T-helper 2 cell treated with Interferon-gamma antibody and Interleukin-4, amounts not matched to agents 5 μg/mL and 100 μg/mL, for 36 hours (primary cell): ENCODE measurements at regions not wholly inside any gene's neighbourhood (a gene's known extent, or its start where the extent isn't known, plus 50 kb on each side); places are given as distances from the start of the nearest gene placed in this dataset.
"Not testable (repeated sequence)": the region's sequence is repeated elsewhere in the genome, so short reads cannot be mapped to it uniquely, and the experiment has no call there.

ENCODE experiments used
- DNase-seq: peaks from one replicate; pipeline ENCODE4 v3.0.0; 2021; ENCODE audit warnings: low spot score
- H3K27ac Mint-ChIP-seq: one replicate; pipeline ENCODE4 v1.8.0; 2021; ENCODE audit warnings: mild to moderate bottlenecking, mixed read lengths
- H3K27me3 Mint-ChIP-seq: one replicate; pipeline ENCODE4 v1.8.0; 2021; ENCODE audit warnings: low read depth, mixed read lengths
- H3K36me3 Mint-ChIP-seq: one replicate; pipeline ENCODE4 v1.8.0; 2021; ENCODE audit warnings: low read depth, mixed read lengths
- H3K4me1 Mint-ChIP-seq: one replicate; pipeline ENCODE4 v1.8.0; 2021; ENCODE audit warnings: low read depth, mixed read lengths
- H3K4me3 Mint-ChIP-seq: one replicate; pipeline ENCODE4 v1.8.0; 2022; ENCODE audit warnings: mild to moderate bottlenecking, moderate library complexity, mixed read lengths
- H3K9me3 Mint-ChIP-seq: one replicate; pipeline ENCODE4 v1.8.0; 2021; ENCODE audit warnings: mixed read lengths

DNA sequence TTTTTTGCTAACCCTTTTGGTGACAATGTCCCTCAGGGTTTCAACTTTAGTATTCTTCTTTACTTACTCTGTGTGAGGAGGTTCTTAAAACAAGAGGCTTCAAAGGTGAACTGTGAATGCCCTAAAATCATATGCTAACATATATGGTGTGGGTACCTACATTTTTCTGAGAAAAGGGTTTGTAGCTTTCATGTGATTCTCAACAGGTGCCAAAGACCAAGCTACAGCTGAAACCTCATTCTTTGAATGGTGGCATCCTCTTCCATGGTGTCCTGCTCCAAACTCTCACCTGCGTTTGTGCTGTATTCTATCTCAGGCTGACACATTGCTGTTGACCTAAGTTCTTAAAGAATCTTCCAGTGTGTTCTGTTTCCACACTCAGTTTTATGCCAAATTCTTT is 177.3 kb downstream of the PRL start:
- Mint-ChIP-seq H3K27me3 (no peaks in the 10 kb centered on the region), H3K27ac (no peak overlapping the region), H3K4me3 (no peak overlapping the region), H3K9me3 (peaks cover 5% of the 10 kb centered on the region), H3K36me3 (no peaks in the 10 kb centered on the region), H3K4me1 (no peaks in the 10 kb centered on the region)
- DNase-seq, result no peak

DNA sequence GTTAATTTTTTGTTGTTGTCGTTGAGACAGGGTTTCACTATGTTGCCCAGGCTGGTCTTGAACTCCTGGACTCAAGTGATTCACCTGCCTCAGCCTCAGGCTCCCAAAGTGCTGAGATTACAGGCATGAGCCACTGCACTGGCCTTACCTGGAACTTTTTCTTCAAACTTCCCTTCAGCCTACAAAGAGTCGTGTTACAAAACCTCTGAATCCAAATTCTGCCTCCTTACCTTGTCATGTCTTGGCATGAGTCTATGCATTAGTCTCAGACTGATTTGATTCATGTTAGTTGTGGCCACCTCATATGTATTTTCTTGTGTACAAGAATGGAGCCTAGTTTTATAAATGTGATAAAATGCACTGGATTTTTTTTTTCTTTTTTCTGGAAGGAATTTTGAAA is 172.1 kb downstream of the PRL start:
- no peak overlapping the region for H3K4me3 Mint-ChIP-seq
- H3K27ac Mint-ChIP-seq, result no peak overlapping the region
- H3K9me3 Mint-ChIP-seq, result peaks cover 14% of the 10 kb centered on the region
- H3K27me3 Mint-ChIP-seq, result no peaks in the 10 kb centered on the region
- no peak for DNase-seq
- no peaks in the 10 kb centered on the region for H3K4me1 Mint-ChIP-seq
- H3K36me3 Mint-ChIP-seq, result no peaks in the 10 kb centered on the region

DNA sequence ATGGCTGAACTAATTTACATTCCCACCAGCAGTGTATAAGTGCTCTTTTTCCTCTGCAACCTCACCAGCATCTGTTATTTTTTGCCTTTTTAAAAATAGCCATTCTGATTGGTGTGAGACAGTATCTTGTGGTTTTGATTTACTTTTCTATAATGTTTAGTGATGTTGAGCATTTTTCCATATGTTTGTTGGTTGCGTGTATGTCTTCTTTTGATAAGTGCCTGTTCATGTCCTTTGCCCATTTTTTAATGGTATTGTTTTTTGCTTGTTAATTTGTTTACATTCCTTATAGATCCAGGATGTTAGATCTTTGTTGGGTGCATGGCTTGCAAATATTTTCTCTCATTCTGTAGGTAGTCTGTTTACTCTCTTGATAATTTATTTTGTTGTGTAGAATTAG is 169.9 kb downstream of the PRL start:
- Mint-ChIP-seq H3K4me1 (no peaks in the 10 kb centered on the region), H3K9me3 (peaks cover 24% of the 10 kb centered on the region), H3K4me3 (no peak overlapping the region), H3K27ac (no peak overlapping the region), H3K36me3 (peaks cover 2% of the 10 kb centered on the region), H3K27me3 (no peaks in the 10 kb centered on the region)
- DNase-seq, result no peak

DNA sequence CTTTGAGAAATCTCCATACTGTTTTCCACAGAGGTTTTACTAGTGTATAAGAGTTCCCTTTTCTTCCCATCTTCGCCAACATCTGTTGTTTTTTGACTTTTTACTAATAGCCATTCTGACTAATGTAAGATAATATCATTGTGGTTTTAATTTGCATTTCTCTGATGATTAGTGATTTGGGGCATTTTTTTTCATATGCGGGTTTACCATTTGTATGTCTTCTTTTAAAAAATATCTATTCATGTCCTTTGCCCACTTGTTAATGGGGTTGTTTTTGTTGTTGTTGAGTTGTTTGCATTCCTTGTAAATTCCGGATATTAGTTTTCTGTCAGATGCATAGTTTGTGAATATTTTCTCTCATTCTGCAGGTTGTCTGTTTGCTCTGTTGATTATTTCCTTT is 167.1 kb downstream of the PRL start:
- Mint-ChIP-seq H3K27ac (no peak overlapping the region), H3K9me3 (peaks cover 33% of the 10 kb centered on the region), H3K36me3 (peaks cover 2% of the 10 kb centered on the region), H3K4me3 (no peak overlapping the region), H3K27me3 (no peaks in the 10 kb centered on the region), H3K4me1 (no peaks in the 10 kb centered on the region)
- no peak for DNase-seq

DNA sequence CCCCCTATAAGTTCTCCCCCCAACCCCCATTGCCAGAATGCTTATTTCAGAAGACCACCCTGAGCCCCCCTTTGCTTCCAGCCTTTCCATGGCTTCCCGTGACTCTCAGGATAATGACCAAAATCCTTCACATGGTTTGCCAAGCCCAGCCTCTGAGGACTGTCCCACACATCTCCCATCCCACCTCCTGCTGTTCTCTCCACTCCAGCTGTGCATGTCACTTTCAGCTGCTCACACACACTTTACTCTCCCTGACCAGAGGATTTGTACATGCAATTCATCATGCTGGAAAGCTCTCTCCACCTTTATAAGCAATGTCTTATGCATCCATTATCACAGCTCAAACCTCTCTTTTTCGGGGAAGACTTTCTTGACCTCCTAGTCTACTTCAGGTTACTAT is 164.2 kb downstream of the PRL start:
- Mint-ChIP-seq H3K4me3 (no peak overlapping the region), H3K36me3 (peaks cover 2% of the 10 kb centered on the region), H3K27me3 (no peaks in the 10 kb centered on the region), H3K4me1 (peaks cover 2% of the 10 kb centered on the region), H3K9me3 (peaks cover 19% of the 10 kb centered on the region), H3K27ac (no peak overlapping the region)
- no peak for DNase-seq

DNA sequence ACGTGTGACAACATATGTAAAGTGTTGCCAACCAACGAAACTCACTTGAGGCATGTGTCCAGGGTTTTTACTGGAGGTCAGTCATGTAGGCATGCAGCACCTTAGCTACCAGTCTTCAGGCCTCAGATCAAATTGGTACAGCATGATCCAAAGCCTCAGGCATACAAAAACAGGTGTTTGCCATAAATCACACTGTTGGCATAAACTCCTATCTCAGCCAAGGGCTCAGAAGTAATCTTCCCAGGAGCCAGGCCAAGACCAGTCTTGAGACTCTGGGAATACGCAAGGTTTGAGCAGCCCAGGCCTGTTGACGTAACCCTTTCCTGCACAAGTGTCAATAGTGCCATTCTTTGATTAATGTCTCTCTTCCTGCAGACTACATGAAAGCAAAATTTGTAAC is 163.5 kb downstream of the PRL start:
- Mint-ChIP-seq H3K27ac (no peak overlapping the region), H3K9me3 (peaks cover 19% of the 10 kb centered on the region), H3K4me1 (peaks cover 2% of the 10 kb centered on the region), H3K27me3 (no peaks in the 10 kb centered on the region), H3K36me3 (peaks cover 2% of the 10 kb centered on the region), H3K4me3 (no peak overlapping the region)
- no peak for DNase-seq

DNA sequence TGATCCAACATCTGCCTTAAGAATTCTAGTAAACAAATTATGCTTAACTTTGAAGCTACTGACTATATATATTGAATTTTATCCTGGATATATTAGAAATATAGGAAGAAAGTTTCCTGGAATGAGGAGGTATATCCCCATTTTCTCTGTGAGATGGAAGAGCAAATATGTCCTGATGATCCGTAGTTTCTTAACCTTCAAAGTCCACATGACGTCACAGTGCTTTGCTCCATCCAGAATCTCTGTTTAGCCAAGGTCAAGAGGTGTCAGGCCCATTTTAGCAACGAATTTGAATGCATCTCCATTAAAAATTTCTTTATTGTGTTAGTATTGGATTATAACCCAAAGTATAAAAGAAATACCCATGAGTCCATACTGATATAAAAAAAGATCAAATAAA is 162.5 kb downstream of the PRL start:
- peaks cover 19% of the 10 kb centered on the region for H3K9me3 Mint-ChIP-seq
- H3K36me3 Mint-ChIP-seq, result peaks cover 2% of the 10 kb centered on the region
- H3K4me1 Mint-ChIP-seq, result peaks cover 2% of the 10 kb centered on the region
- no peaks in the 10 kb centered on the region for H3K27me3 Mint-ChIP-seq
- no peak overlapping the region for H3K27ac Mint-ChIP-seq
- no peak overlapping the region for H3K4me3 Mint-ChIP-seq
- no peak for DNase-seq

DNA sequence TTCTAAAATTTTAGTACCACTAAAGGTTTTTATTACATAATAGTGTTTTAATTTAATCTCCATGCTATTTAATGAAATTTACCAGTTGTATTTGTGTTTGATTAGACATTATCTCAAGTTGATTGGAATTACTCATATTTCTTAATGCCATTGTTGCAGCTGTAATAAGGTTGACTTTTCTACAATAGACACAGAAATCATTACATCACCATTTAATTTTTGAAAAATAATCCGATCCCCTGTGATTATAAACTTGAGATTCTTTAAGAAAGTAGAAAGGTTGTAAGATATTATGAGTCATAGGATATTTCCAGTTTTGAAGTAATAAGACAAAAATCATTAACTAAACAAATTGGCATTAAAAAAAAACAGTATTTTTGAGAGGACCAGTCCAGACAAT is 161.4 kb downstream of the PRL start:
- Mint-ChIP-seq H3K4me1 (peaks cover 2% of the 10 kb centered on the region), H3K4me3 (no peak overlapping the region), H3K36me3 (peaks cover 2% of the 10 kb centered on the region), H3K9me3 (peaks cover 13% of the 10 kb centered on the region), H3K27me3 (no peaks in the 10 kb centered on the region), H3K27ac (no peak overlapping the region)
- DNase-seq, result no peak

DNA sequence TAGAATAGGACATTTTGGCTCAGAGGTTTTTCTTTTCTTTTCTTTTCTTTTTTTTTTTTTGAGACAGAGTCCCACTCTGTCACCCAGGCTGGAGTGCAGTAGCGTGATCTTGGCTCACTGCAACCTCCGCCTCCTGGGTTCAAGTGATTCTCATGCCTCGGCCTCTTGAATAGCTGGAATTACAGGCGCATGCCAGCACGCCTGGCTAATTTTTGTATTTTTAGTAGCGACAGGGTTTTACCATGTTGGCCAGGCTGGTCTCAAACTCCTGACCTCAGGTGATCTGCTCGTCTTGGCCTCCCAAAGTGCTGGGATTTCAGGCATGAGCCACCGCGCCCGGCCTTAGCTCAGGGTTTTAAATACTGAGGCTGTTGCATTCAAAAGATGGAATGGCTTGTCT is 156.1 kb downstream of the PRL start:
- not testable (repeated sequence) for H3K4me3 Mint-ChIP-seq, H3K4me1 Mint-ChIP-seq, H3K27ac Mint-ChIP-seq, H3K36me3 Mint-ChIP-seq, H3K9me3 Mint-ChIP-seq, DNase-seq
- H3K27me3 Mint-ChIP-seq, result peaks cover 12% of the 10 kb centered on the region

DNA sequence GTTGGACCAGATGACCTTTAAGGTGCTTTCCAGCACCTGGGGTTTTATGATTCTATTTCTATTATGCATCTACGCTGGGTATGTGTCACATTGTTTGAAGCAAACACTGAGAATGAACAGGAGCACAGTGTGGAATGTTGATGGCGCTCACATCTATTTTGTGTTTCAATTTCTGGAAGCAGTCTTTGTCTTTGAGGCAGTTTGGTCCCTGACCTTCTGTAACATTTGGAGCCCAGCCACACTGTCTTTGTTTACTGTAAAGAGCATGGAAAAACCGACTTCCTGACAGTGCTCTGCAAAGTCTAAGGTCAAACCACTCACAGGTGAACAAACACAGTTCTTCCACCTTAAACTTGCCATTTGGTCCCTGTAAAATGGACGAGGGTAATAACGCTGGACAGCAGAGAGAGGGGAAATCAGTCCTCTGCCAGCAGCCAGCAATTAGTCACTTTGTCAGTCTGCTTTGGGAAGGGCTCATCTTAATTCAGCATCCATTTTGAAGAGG is 155.5 kb downstream of the PRL start:
- Mint-ChIP-seq H3K27me3 (peaks cover 18% of the 10 kb centered on the region), H3K9me3 (no peaks in the 10 kb centered on the region), H3K4me1 (peaks cover 13% of the 10 kb centered on the region), H3K36me3 (no peaks in the 10 kb centered on the region), H3K4me3 (no peak overlapping the region), H3K27ac (no peak overlapping the region)
- no peak for DNase-seq

DNA sequence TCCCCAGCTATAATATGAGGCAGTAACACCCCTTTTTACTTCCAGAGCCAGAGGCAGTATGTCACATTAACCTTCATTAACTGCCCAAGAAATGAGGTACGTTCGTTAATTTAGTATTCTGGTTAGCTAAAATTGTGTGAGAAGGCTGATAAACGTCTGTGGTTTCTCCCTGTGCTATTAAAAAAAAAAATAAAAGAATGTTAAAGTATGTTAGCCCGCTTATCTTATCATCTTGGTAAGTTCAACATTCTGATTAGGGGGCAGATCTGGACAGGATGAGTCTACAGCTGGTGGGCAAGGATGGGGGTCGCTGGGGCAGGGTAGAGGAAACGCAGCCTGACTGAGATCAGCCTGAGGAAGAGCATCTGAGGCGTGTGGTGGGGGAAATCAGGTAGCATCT is 154.0 kb downstream of the PRL start:
- Mint-ChIP-seq H3K4me1 (peaks cover 22% of the 10 kb centered on the region), H3K27ac (no peak overlapping the region), H3K9me3 (no peaks in the 10 kb centered on the region), H3K27me3 (peaks cover 30% of the 10 kb centered on the region), H3K36me3 (no peaks in the 10 kb centered on the region), H3K4me3 (no peak overlapping the region)
- no peak for DNase-seq

DNA sequence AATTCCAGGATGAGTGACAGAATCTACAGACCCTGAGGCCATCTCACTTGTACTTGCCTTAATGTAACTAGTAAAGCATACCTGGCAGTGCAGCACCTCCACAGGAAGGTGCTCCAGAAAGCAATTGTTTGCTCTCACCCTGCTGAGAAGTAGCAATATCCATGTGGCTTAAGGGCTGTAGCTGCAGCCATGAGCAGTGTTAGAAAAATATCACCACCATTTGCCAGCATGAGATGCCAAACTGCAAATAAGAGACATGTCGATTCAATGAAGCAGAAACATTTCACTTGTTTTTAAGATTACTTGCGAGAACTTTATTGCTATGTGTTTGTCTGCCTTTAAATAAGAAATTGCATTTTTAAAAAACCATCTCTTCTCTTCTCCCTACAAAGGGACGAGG is 151.5 kb downstream of the PRL start:
- no peak overlapping the region for H3K4me3 Mint-ChIP-seq
- no peak for DNase-seq
- no peaks in the 10 kb centered on the region for H3K36me3 Mint-ChIP-seq
- peaks cover 28% of the 10 kb centered on the region for H3K4me1 Mint-ChIP-seq
- H3K27ac Mint-ChIP-seq, result no peak overlapping the region
- H3K9me3 Mint-ChIP-seq, result no peaks in the 10 kb centered on the region
- H3K27me3 Mint-ChIP-seq, result peaks cover 40% of the 10 kb centered on the region

DNA sequence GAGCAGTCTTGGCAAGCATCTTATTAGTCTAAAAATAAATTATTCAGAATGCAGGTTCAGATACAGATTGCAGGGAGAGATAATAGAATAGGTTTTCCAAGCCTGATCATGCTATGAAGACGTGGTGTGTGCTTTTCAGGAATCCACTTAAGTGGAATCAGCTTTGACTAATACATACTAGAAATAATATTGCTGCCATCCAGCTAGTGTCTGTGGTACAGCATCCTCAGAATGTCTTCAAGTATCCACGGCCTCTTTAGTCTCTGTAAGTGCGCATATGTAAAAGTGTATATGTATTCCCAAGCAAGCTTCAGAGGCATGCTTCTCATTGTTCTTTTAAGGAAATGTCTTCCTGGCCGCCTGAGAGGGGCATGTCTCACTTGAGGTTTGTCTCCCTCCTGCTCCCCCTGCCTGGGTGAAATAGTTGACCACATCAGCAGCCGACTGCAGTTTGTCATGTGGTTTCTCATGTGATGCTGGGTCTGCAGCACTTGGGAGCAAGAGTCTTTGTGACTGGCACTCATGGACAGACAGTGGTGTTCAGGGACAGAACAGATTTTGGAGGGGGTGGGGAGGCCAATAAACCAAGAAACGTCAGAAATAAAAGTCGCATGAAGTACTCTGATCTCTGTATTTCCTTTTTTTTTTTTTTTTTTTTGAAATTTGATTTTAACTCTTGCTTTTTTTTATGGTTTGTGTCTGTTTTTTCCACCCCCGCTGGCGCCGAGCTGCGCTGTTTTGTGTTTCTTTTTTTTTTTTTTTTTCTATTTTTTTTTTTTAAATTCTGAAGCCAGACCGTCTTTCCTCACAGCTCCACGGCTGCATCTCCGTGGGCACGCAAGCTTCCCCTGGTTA is 150.8 kb downstream of the PRL start:
- Mint-ChIP-seq H3K27ac (peak overlapping the region; percentile 65), H3K9me3 (no peaks in the 10 kb centered on the region), H3K36me3 (no peaks in the 10 kb centered on the region), H3K4me3 (peak overlapping the region; percentile 83), H3K4me1 (peaks cover 28% of the 10 kb centered on the region), H3K27me3 (peaks cover 40% of the 10 kb centered on the region)
- DNase-seq, result no peak

DNA sequence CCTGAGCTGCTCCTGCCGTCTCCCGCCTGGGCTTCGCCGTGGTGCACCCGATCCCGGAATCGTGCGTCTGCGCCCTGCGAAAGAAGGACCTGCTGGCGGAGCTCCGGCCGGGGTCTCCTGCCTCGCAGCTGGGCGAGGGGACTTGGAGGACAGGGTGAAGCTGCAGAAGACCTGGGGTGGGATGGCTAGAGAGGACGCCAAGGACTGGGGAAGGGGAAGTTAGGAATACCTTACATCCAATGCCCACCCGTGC is 150.2 kb downstream of the PRL start:
- H3K4me3 Mint-ChIP-seq, result peak overlapping the region; percentile 83
- peaks cover 40% of the 10 kb centered on the region for H3K27me3 Mint-ChIP-seq
- H3K27ac Mint-ChIP-seq, result no peak overlapping the region
- H3K4me1 Mint-ChIP-seq, result peaks cover 24% of the 10 kb centered on the region
- no peaks in the 10 kb centered on the region for H3K9me3 Mint-ChIP-seq
- no peak for DNase-seq
- H3K36me3 Mint-ChIP-seq, result no peaks in the 10 kb centered on the region
